Fibroblast of mammary gland (primary cell): ENCODE measurements at regions not wholly inside any gene's neighbourhood (a gene's known extent, or its start where the extent isn't known, plus 50 kb on each side); places are given as distances from the start of the nearest gene placed in this dataset.
A peak's percentile ranks its signal among the peaks of the same experiment; 100 is the strongest.
"Not testable (repeated sequence)": the region's sequence is repeated elsewhere in the genome, so short reads cannot be mapped to it uniquely, and the experiment has no call there.

ENCODE experiments used
- DNase-seq: peaks from one replicate; pipeline ENCODE4 v3.0.0-alpha.2; 2010; ENCODE audit warnings: low read depth
- H3K4me3 ChIP-seq: 2 replicates; pipeline ENCODE4 v1.5.1; 2011; ENCODE audit warnings: low read depth, mild to moderate bottlenecking, low read length, moderate library complexity; ENCODE audit not compliant: control insufficient read depth
- CTCF ChIP-seq: conservative IDR thresholded peaks from 2 replicates; pipeline ENCODE4 v1.5.1; 2011; ENCODE audit warnings: low read depth, low read length, inconsistent platforms; ENCODE audit not compliant: control insufficient read depth, insufficient read depth

DNA sequence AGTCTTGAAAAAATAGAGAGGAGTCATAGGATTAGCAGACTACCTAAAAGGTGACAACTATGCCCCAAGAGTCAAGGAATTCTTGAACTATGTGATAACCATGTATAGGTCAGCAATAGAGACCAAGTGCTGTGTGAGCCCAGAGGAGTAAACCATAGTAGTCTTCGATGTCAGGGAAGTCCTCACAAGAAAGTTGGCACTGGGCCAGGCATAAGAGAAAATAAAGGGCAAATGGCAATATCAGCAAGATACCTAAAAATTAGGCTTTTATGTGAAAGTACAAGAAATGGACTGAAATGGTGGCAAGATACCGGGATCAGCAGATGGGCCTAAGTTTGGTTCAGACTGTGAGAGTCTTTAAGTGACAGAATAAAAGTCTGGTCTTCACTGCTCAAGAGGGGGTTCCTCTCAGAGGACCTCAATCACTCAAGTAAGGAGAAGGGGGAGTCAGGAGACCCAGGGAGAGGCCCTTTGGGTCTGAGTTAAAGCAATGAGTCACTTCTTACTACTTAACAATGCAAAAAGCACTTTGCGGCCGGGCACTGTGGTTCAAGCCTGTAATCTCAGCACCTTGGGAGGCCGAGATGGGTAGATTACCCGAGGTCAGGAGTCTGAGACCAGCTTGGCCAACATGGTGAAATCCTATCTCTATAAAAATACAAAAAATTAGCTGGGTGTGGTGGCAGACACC, 95.0 kb downstream of the TEX35 start:
- TF ChIP-seq CTCF: no peak
- DNase-seq: no peak

DNA sequence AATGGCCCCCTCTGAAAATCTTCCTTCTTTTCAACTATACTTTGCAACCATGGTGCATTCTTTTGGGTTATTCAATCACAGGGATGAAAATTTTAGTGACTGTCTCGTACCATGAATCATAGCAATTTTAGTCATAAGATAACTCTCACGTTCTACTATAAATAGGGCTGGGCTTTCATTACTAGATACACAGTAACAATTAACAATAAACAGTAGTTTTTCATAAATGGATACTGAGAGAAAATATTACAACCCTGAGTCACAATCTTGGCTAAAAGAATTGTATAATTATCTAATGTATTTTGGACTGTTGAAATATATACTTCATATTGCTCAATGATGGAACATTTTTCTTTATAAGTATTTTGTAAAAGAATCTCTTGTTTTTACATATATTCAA, 96.1 kb downstream of the TEX35 start:
- H3K4me3 ChIP-seq: no peak overlapping the region
- peak; percentile 85 for DNase-seq
- no peak for TF ChIP-seq CTCF

More for the DNA sequence above, 95.0 kb downstream of the TEX35 start:
- H3K4me3 ChIP-seq: no peak overlapping the region

- not testable (repeated sequence) for H3K4me3 ChIP-seq
- DNase-seq: peak; percentile 96
These were observed 97.9 kb downstream of the TEX35 start for GRCh38 chr1:178610690-178611410.

- no peak overlapping the region for H3K4me3 ChIP-seq
- no peak for TF ChIP-seq CTCF
- DNase-seq: peak; percentile 54
These were observed 99.4 kb downstream of the TEX35 start for GRCh38 chr1:178612261-178612660.

DNA sequence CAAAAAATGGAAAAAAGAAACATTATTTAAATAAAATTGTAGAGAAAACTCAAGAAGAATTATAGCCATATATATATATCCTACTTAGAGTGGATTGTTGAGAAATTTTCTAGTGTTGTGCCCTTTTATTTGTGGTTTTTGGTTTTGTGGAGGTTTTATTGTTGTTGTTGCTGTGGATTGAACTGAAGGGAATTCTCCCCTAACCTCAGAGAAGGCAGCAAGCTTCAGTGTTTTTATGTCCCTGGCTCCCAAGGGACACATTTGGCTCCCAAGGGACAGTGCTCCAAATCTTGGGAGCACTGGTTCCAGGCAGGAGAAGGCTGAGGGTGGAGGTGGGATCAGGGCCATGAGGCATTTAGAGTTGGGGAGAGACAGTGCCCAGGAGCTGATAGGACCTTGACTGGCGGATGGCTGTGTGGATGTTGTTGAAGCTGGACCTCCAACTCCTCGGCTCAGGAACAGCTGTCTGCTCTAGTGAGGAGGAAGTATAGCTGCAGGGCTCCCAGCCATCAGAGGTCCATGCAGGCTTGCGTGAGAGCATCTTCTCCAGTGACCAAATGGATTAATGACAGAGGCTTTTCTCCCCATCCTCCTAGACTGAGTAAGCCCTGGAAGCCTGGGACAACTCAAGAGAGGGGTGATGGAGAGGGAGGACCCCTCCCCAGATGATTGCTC, 100.5 kb downstream of the TEX35 start:
- TF ChIP-seq CTCF: no peak
- H3K4me3 ChIP-seq: no peak overlapping the region
- DNase-seq: no peak

GRCh38 chr1:178614286-178614685, 101.4 kb downstream of the TEX35 start:
- no peak overlapping the region for H3K4me3 ChIP-seq
- DNase-seq: no peak
- no peak for TF ChIP-seq CTCF
